MM.1S (cell line): ENCODE measurements at regions not wholly inside any gene's neighbourhood (a gene's known extent, or its start where the extent isn't known, plus 50 kb on each side); places are given as distances from the start of the nearest gene placed in this dataset.
"Not testable (repeated sequence)": the region's sequence is repeated elsewhere in the genome, so short reads cannot be mapped to it uniquely, and the experiment has no call there.

Source experiments
- DNase-seq: peaks from one replicate; pipeline ENCODE4 v3.0.0-alpha.2; 2015
- H2AFZ ChIP-seq: fragments of 300-600 bp; sonication (generic); 2 replicates; pipeline ENCODE4 v1.6.0; 2016; ENCODE audit warnings: antibody characterized with exemption, low read length
- H3F3A ChIP-seq: fragments of 300-600 bp; sonication (generic); 2 replicates; pipeline ENCODE4 v1.6.1; 2016; ENCODE audit warnings: mild to moderate bottlenecking, antibody characterized with exemption, low read length, moderate library complexity, mixed read lengths; ENCODE audit not compliant: insufficient read depth
- H3K27ac ChIP-seq: fragments of 300-600 bp; sonication (generic); 2 replicates; pipeline ENCODE4 v1.5.1; 2016; ENCODE audit warnings: mild to moderate bottlenecking, low read length
- H3K27me3 ChIP-seq: fragments of 300-600 bp; sonication (generic); replicated peaks from 2 replicates; pipeline ENCODE4 v1.6.0; 2016; ENCODE audit warnings: low read length; ENCODE audit not compliant: insufficient read depth
- H3K36me3 ChIP-seq: fragments of 300-600 bp; sonication (generic); replicated peaks from 2 replicates; pipeline ENCODE4 v1.6.1; 2016; ENCODE audit warnings: mild to moderate bottlenecking, low read length, mixed read lengths; ENCODE audit not compliant: insufficient read depth
- H3K4me1 ChIP-seq: fragments of 300-600 bp; sonication (generic); 2 replicates; pipeline ENCODE4 v1.6.1; 2016; ENCODE audit warnings: low read length, mixed read lengths
- H3K4me2 ChIP-seq: fragments of 300-600 bp; sonication (generic); 2 replicates; pipeline ENCODE4 v1.6.0; 2016; ENCODE audit warnings: low read depth, low read length
- H3K4me3 ChIP-seq: fragments of 300-600 bp; sonication (generic); 2 replicates; pipeline ENCODE4 v1.5.1; 2016; ENCODE audit warnings: low read length, mixed read lengths
- H3K79me2 ChIP-seq: fragments of 300-600 bp; sonication (generic); 2 replicates; pipeline ENCODE4 v1.6.1; 2016; ENCODE audit warnings: mixed run types, low read length, mixed read lengths
- H3K9ac ChIP-seq: fragments of 300-600 bp; sonication (generic); 2 replicates; pipeline ENCODE4 v1.6.1; 2016; ENCODE audit warnings: low read length, mixed read lengths
- H3K9me2 ChIP-seq: fragments of 300-600 bp; sonication (generic); replicated peaks from 2 replicates; pipeline ENCODE4 v1.6.1; 2016; ENCODE audit warnings: mild to moderate bottlenecking, low read length, mixed read lengths; ENCODE audit not compliant: insufficient read depth
- H3K9me3 ChIP-seq: fragments of 300-600 bp; sonication (generic); replicated peaks from 2 replicates; pipeline ENCODE4 v1.6.1; 2016; ENCODE audit warnings: mild to moderate bottlenecking, low read length, mixed read lengths; ENCODE audit not compliant: insufficient read depth
- H4K20me1 ChIP-seq: fragments of 300-600 bp; sonication (generic); 2 replicates; pipeline ENCODE4 v1.6.1; 2016; ENCODE audit warnings: mild to moderate bottlenecking, low read length, moderate library complexity, mixed read lengths; ENCODE audit not compliant: insufficient read depth
- EZH2 ChIP-seq: fragments of 300-600 bp; sonication (generic); optimal IDR thresholded peaks from 2 replicates; pipeline ENCODE3; 2017; ENCODE audit warnings: low read depth, mild to moderate bottlenecking, antibody characterized with exemption, low read length, mixed read lengths
- EZH2phosphoT487 ChIP-seq: fragments of 300-600 bp; sonication (generic); IDR thresholded peaks from 2 replicates; pipeline ENCODE4 v1.6.1; 2018; ENCODE audit warnings: antibody characterized with exemption, low read length
- TF ChIP-seq, protein P1 (sequence below): fragments of 300-600 bp; sonication (generic); IDR thresholded peaks from 2 replicates; pipeline ENCODE4 v1.5.1; 2016; ENCODE audit warnings: antibody characterized with exemption, low read length, mixed read lengths

DNA sequence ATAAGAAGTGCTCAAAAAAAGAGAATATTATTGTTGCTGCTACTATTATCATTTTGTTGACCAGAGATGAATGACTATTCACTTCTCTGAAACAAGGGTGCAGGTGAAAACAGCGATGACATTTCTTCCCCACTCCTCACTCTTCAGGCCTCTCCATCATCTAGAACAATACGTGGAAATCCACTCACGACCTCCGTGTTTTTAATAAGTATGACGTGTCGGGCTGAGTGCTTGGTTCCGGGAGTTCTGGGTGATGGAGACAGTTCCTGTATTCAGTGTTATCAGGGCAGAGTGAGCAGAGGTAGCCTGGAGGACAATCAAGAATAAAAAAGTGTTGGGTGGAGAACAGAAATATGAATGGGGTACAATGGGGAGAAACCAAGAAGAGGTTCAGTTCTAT lies 130.0 kb upstream of the ZNF217 start:
- Histone ChIP-seq H3K36me3 (no peaks in the 10 kb centered on the region), H3K4me3 (no peak overlapping the region), H2AFZ (no peak overlapping the region), H3K9me2 (no peaks in the 10 kb centered on the region), H3K79me2 (no peaks in the 10 kb centered on the region), H3K4me2 (no peak overlapping the region), H4K20me1 (no peaks in the 10 kb centered on the region), H3K27me3 (no peaks in the 10 kb centered on the region), H3K9me3 (no peaks in the 10 kb centered on the region), H3K27ac (no peak overlapping the region), H3F3A (no peaks in the 10 kb centered on the region), H3K4me1 (peaks cover 4% of the 10 kb centered on the region), H3K9ac (no peak overlapping the region)
- TF ChIP-seq, protein P1, sequence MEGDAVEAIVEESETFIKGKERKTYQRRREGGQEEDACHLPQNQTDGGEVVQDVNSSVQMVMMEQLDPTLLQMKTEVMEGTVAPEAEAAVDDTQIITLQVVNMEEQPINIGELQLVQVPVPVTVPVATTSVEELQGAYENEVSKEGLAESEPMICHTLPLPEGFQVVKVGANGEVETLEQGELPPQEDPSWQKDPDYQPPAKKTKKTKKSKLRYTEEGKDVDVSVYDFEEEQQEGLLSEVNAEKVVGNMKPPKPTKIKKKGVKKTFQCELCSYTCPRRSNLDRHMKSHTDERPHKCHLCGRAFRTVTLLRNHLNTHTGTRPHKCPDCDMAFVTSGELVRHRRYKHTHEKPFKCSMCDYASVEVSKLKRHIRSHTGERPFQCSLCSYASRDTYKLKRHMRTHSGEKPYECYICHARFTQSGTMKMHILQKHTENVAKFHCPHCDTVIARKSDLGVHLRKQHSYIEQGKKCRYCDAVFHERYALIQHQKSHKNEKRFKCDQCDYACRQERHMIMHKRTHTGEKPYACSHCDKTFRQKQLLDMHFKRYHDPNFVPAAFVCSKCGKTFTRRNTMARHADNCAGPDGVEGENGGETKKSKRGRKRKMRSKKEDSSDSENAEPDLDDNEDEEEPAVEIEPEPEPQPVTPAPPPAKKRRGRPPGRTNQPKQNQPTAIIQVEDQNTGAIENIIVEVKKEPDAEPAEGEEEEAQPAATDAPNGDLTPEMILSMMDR, result no peak
- TF ChIP-seq EZH2 (no peak), EZH2phosphoT487 (no peak)
- DNase-seq, result no peak

DNA sequence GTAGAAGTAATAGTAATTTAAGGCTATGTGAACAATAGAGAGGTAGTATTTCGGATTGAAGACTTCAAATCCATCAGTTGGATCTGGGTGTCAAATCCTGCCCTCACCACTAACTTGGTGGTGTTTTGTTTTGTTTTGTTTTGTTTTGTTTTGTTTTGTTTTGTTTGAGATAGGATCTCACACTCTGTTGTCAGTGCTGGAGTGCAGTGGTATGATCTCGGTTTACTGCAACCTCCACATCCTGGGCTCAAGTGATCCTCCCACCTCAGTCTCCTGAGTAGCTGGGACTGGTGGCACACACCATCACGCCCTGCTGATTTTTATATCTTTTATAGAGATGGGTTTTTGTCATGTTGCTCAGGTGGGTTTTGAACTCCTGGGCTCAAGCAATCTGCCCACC lies 129.4 kb upstream of the ZNF217 start:
- TF ChIP-seq, protein P1, result no peak
- no peak for TF ChIP-seq EZH2
- no peak for TF ChIP-seq EZH2phosphoT487
- H4K20me1 ChIP-seq, result no peaks in the 10 kb centered on the region
- H3K27ac ChIP-seq, result no peak overlapping the region
- H2AFZ ChIP-seq, result no peak overlapping the region
- H3K4me3 ChIP-seq, result no peak overlapping the region
- no peaks in the 10 kb centered on the region for H3K36me3 ChIP-seq
- no peak for DNase-seq
- H3K9me3 ChIP-seq, result no peaks in the 10 kb centered on the region
- H3F3A ChIP-seq, result no peaks in the 10 kb centered on the region
- no peaks in the 10 kb centered on the region for H3K79me2 ChIP-seq
- H3K4me1 ChIP-seq, result peaks cover 4% of the 10 kb centered on the region
- H3K4me2 ChIP-seq, result no peak overlapping the region
- no peaks in the 10 kb centered on the region for H3K9me2 ChIP-seq
- H3K9ac ChIP-seq, result no peak overlapping the region
- no peaks in the 10 kb centered on the region for H3K27me3 ChIP-seq

DNA sequence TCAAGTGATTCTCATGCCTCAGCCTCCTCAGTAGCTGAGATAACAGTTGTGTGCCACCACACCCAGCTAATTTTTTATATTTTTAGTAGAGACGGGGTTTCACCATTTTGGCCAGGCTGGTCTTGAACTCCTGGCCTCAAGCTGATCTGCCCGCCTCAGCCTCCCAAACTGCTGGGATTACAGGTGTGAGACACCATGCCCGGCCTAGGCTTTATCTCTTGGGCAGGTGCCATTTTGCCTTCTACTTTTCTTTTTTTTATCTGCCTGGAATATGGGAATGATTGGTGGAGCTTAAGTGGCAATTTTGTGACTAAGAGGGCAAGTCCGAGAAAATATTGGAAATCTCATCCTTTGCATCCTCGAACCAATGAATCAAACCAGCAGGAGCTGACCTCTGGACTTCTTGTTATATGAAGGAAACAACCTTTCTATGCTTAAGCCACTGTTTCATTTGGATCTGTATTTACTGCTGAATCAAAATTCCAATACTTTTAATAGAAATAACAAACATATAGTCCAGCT lies 128.9 kb upstream of the ZNF217 start:
- Histone ChIP-seq H3K9me3 (no peaks in the 10 kb centered on the region), H3K79me2 (no peaks in the 10 kb centered on the region), H2AFZ (no peak overlapping the region), H3K9me2 (no peaks in the 10 kb centered on the region), H4K20me1 (no peaks in the 10 kb centered on the region), H3K4me1 (peaks cover 4% of the 10 kb centered on the region), H3K4me3 (no peak overlapping the region), H3K27me3 (no peaks in the 10 kb centered on the region), H3K27ac (no peak overlapping the region), H3K4me2 (no peak overlapping the region), H3K9ac (no peak overlapping the region), H3F3A (no peaks in the 10 kb centered on the region), H3K36me3 (no peaks in the 10 kb centered on the region)
- TF ChIP-seq EZH2, result no peak
- no peak for TF ChIP-seq EZH2phosphoT487
- TF ChIP-seq, protein P1, result no peak
- DNase-seq, result no peak

DNA sequence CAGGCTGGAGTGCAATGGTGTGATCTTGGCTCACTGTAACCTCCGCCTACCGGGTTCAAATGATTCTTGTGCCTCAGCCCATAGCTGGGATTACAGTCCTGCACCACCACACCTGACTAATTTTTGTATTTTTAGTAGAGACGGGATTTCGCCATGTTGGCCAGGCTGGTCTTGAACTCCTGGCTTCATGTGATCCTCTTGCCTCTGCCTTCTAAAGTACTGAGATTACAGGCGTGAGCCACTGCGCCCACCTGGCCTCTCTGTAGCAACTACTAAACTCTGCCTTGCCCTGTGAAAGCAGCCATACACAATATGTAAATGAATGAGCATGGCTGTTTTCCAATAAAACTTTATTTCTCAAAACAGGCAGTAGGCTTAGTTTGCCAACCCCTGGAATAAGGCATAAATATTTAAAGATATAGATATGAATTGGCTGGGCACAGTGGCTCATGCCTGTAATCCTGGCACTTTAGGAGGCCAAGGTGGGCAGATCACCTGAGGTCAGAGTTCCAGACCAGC lies 127.9 kb upstream of the ZNF217 start:
- not testable (repeated sequence) for H2AFZ ChIP-seq, H3F3A ChIP-seq, H3K4me1 ChIP-seq, H3K4me3 ChIP-seq, H3K9ac ChIP-seq, DNase-seq, H4K20me1 ChIP-seq, H3K27ac ChIP-seq, H3K9me3 ChIP-seq, H3K27me3 ChIP-seq, H3K9me2 ChIP-seq, H3K36me3 ChIP-seq, H3K79me2 ChIP-seq, H3K4me2 ChIP-seq

DNA sequence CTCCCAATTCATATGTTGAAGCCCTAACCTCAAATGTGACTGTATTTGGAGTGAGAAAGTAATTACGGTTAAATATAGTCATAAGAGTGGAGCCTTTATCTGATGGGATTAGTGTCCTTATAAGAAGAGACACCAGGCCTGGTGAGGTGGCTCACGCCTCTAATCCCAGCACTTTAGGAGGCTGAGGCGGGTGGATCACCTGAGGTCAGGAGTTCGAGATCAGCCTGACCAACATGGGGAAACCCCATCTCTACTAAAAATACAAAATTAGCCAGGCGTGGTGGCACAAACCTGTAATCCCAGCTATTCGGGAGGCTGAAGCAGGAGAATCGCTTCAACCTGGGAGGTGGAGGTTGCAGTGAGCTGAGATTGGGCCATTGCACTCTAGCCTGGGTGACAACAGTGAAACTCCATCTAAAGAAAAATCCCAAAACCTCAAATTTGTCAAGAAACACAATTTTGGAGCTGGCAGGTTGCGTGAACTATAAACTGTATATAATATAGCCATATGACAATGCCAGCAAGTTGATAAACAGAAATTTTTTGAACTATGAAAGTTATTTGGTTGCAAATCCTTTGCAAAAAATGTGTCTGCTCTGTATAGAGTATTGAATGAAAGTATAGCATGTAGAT lies 125.6 kb upstream of the ZNF217 start:
- not testable (repeated sequence) for H3K27ac ChIP-seq

More for the DNA sequence above, 125.6 kb upstream of the ZNF217 start:
- not testable (repeated sequence) for H3K4me2 ChIP-seq, H3K4me1 ChIP-seq, H4K20me1 ChIP-seq, H3K4me3 ChIP-seq, H3K9me2 ChIP-seq, DNase-seq, H3K27me3 ChIP-seq, H2AFZ ChIP-seq, H3F3A ChIP-seq, H3K9ac ChIP-seq, H3K79me2 ChIP-seq, H3K9me3 ChIP-seq, H3K36me3 ChIP-seq
